Spleen (tissue), 11 donors: ENCODE measurements at regions not wholly inside any gene's neighbourhood (a gene's known extent, or its start where the extent isn't known, plus 50 kb on each side); places are given as distances from the start of the nearest gene placed in this dataset.

Experiments
- DNase-seq: peaks from one replicate; pipeline ENCODE4 v3.0.0-alpha.2; 2020
- H3K27ac ChIP-seq, 8 donors: fragments of 200-600 bp; sonication (generic) in 7 of 8; 1 replicate in 4 of 8; 2 replicates in 4 of 8; pipeline versions ENCODE4 v1.5.0 to v1.8.0; 2016 to 2021; ENCODE audit warnings: inconsistent platforms in 4 of 8, mild to moderate bottlenecking in 4 of 8, moderate library complexity in 1 of 8
- H3K27me3 ChIP-seq, 7 donors: fragments of 200-600 bp; sonication (generic) in 6 of 7; replicated peaks in 1 of 7; 1 replicate in 4 of 7; 2 replicates in 3 of 7; pipeline versions ENCODE4 v1.5.0 to v1.8.0; 2016 to 2021; ENCODE audit warnings: inconsistent platforms in 3 of 7, mild to moderate bottlenecking in 1 of 7
- H3K36me3 ChIP-seq, 6 donors: fragments of 200-600 bp; sonication (generic) in 5 of 6; 1 replicate in 4 of 6; 2 replicates in 2 of 6; pipeline versions ENCODE4 v1.5.0 to v1.8.0; 2016 to 2021; ENCODE audit warnings: inconsistent platforms in 2 of 6
- H3K4me1 ChIP-seq, 6 donors: fragments of 200-600 bp; sonication (generic) in 5 of 6; 1 replicate in 3 of 6; 2 replicates in 3 of 6; pipeline versions ENCODE4 v1.5.0 to v1.8.0; 2016 to 2021; ENCODE audit warnings: inconsistent platforms in 3 of 6
- H3K4me3 ChIP-seq, 8 donors: fragments of 200-600 bp; sonication (generic) in 7 of 8; 1 replicate in 4 of 8; 2 replicates in 4 of 8; pipeline versions ENCODE4 v1.5.0 to v1.8.0; 2016 to 2021; ENCODE audit warnings: inconsistent platforms in 4 of 8, mild to moderate bottlenecking in 4 of 8, moderate library complexity in 2 of 8
- H3K9me3 ChIP-seq, 8 donors: fragments of 200-600 bp; sonication (generic) in 7 of 8; 1 replicate in 4 of 8; 2 replicates in 4 of 8; pipeline versions ENCODE4 v1.5.0 to v1.8.0; 2016 to 2021; ENCODE audit warnings: inconsistent platforms in 4 of 8
- POLR2A ChIP-seq, 3 donors: fragments of 450-650 bp; IDR thresholded peaks; one replicate each; pipeline ENCODE4 v1.5.1; 2017; ENCODE audit warnings: antibody characterized with exemption in 3 of 3, mild to moderate bottlenecking in 1 of 3
- POLR2AphosphoS5 ChIP-seq, 3 donors: sonication (generic); formaldehyde crosslinking; IDR thresholded peaks; one replicate each; pipeline ENCODE4 v1.5.1; 2017; ENCODE audit warnings: antibody characterized with exemption in 3 of 3
- WGBS, 5 donors: extraction: QIAGEN DNeasy Blood & Tissue Kit in 3 of 5; methylation state at CpG; one replicate each; pipeline versions ENCODE4 v1.1.5 to v1.1.7; 2013 to 2018; 5-methylcytosine and 5-hydroxymethylcytosine counted together
- intact Hi-C: fragments of 100-400 bp; cut with DNase I; formaldehyde crosslinking; loops from one replicate; pipeline ENCODE4 v1.15.0; 2023; ENCODE audit warnings: low total_unique reads
- TF ChIP-seq, protein P1 (sequence below), 11 experiments: fragments of 200-600 bp in 7 of 11; fragments of 450-650 bp in 4 of 11; sonication (generic) in 4 of 11; IDR thresholded peaks in 8 of 11; conservative IDR thresholded peaks in 3 of 11; 1 replicate in 7 of 11; 2 replicates in 4 of 11; pipeline versions ENCODE4 v1.4.0 to v1.8.0; 2016 to 2021; ENCODE audit warnings: antibody characterized with exemption in 11 of 11, inconsistent platforms in 4 of 11, mild to moderate bottlenecking in 1 of 11
- donor health status: healthy with polysubstance abuse.
- donor health status: DM: no; HTN: no; CAD: no; lungs with moderate emphysema.
- donor health status: DM: no; HTN: no; CAD: no.
- donor health status: Bipolar disorder and iron deficiency.
- donor health status: healthy.
- donor health status: DM: no; HTN: no; CAD: no.
- donor health status: DM: yes; HTN: yes; CAD: no.

DNA sequence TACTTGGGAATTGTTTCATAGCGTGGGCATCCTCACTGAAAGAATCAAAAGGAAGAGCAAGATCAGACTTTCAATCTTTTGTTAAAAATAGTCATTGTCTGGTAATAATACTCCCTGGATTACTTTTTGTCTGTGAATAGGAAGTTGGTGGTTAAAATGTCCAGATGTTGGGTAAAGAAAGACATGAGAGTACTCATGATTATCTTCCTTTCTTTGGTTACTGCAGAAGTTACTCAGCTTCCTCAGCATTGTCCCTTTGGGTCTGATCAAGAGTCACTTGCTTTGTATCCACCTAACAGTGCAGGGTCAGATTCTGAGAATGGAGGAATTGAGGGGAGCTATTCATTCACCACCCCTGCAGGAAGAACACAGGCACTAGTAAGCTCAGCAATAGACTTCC lies 54.6 kb downstream of the RIN2 start:
- intact Hi-C loops, result no loop called here
- no peak for DNase-seq
- WGBS, 5 donors, result 69 to 90% (median 77%) methylated on average over 1 of the region's 1 CpG
- Histone ChIP-seq H3K9me3 (no peaks in the 10 kb centered on the region), H3K27ac (peak overlapping the region in 1 of 8 donors; percentile 21), H3K27me3 (no peaks in the 10 kb centered on the region), H3K4me1 (peaks cover 13 to 60% (median 33%) of the 10 kb centered on the region in 6 donors), H3K36me3 (no peaks in the 10 kb centered on the region), H3K4me3 (no peak overlapping the region)
- TF ChIP-seq POLR2AphosphoS5 (IDR thresholded peaks at IDR 0.05) (no peak), POLR2A (IDR thresholded peaks at IDR 0.05) (no peak)
- TF ChIP-seq, protein P1, sequence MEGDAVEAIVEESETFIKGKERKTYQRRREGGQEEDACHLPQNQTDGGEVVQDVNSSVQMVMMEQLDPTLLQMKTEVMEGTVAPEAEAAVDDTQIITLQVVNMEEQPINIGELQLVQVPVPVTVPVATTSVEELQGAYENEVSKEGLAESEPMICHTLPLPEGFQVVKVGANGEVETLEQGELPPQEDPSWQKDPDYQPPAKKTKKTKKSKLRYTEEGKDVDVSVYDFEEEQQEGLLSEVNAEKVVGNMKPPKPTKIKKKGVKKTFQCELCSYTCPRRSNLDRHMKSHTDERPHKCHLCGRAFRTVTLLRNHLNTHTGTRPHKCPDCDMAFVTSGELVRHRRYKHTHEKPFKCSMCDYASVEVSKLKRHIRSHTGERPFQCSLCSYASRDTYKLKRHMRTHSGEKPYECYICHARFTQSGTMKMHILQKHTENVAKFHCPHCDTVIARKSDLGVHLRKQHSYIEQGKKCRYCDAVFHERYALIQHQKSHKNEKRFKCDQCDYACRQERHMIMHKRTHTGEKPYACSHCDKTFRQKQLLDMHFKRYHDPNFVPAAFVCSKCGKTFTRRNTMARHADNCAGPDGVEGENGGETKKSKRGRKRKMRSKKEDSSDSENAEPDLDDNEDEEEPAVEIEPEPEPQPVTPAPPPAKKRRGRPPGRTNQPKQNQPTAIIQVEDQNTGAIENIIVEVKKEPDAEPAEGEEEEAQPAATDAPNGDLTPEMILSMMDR (IDR thresholded peaks at IDR 0.05 in 8 of 11, conservative IDR thresholded peaks at IDR 0.05 in 3 of 11), result no peak

DNA sequence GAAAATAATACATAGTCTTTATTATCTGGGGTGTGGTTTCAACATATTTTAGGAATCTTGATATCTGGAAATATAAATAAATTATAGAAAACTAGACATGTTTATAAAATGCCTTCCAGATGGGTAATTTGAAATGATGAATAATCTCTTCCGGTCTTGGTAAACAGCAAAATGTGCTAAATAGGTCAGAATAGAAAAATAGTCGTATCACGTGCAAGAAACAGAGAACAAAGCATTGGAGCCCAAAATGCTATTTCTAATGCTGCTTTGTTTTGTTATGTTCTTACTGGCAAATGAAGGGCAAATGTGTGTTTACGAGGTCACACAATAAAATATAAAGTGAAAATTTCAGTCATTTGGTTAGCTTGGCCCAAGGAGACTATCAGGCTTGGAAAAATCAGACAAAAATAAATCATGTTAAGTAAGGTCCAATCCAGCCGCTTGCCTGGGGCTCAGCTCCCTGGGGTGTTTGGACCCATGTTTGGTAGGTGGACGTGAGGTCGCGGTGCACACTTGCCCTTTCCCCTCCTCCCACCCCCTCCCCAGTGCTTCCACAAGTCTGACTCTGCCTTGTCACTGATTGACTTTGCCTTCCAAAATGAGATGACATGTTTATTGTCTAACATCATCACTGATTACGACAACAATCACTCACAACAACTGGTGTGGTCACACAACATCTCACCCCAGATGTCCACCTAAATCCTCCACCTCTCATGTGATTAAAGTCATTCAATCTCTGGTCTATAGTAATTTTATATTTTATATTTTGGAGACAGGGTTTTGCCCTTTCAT lies 56.0 kb downstream of the RIN2 start:
- no peaks in the 10 kb centered on the region for H3K27me3 ChIP-seq
- no peaks in the 10 kb centered on the region for H3K36me3 ChIP-seq
- DNase-seq, result no peak
- 76 to 91% (median 84%) methylated on average over 9 of the region's 9 CpGs for WGBS, 5 donors
- intact Hi-C loops, result no loop called here
- no peak overlapping the region for H3K4me3 ChIP-seq
- H3K9me3 ChIP-seq, result peaks cover 0 to 5% (median 3%) of the 10 kb centered on the region in 8 donors
- H3K27ac ChIP-seq, result peak overlapping the region in 4 of 8 donors; percentile 49 to 71 (median 66)
- no peak for TF ChIP-seq POLR2AphosphoS5 (IDR thresholded peaks at IDR 0.05)
- TF ChIP-seq, protein P1 (IDR thresholded peaks at IDR 0.05 in 8 of 11, conservative IDR thresholded peaks at IDR 0.05 in 3 of 11), result no peak
- no peak for TF ChIP-seq POLR2A (IDR thresholded peaks at IDR 0.05)
- peaks cover 13 to 60% (median 33%) of the 10 kb centered on the region in 6 donors for H3K4me1 ChIP-seq

DNA sequence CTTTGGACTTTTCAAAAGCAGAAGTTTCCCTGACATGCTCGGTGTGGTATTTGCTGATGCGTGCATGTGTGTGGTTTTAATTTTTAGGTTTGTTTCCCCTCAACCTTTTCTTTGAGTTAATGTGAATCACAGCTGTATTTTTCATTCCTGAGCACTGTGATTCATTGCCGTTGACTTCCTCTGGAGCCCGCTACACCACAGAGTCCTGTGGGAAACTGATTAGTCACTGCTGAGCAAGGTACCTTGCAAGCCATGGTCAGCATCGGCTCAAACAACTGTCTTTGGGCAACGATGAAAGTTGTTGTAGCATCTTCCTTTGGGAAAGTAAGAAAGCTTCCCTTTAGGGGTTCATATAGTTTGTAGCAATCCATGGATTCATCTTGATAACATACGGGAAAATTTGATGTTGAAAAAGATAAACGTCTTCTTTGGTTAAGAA lies 57.5 kb downstream of the RIN2 start:
- intact Hi-C loops, result no loop called here
- no peak overlapping the region for H3K4me3 ChIP-seq
- H3K36me3 ChIP-seq, result no peaks in the 10 kb centered on the region
- H3K4me1 ChIP-seq, result peaks cover 15 to 66% (median 37%) of the 10 kb centered on the region in 6 donors
- no peaks in the 10 kb centered on the region for H3K27me3 ChIP-seq
- peaks cover 0 to 10% (median 6%) of the 10 kb centered on the region in 8 donors for H3K9me3 ChIP-seq
- H3K27ac ChIP-seq, result peak overlapping the region in 7 of 8 donors; percentile 5 to 71 (median 60)
- WGBS, 5 donors, result 6 to 13% (median 9%) methylated on average over 8 of the region's 8 CpGs
- peak in 1 of 3 donors; percentile 66 for TF ChIP-seq POLR2AphosphoS5 (IDR thresholded peaks at IDR 0.05)
- TF ChIP-seq, protein P1 (IDR thresholded peaks at IDR 0.05 in 8 of 11, conservative IDR thresholded peaks at IDR 0.05 in 3 of 11), result peak in 2 of 11 experiments; percentile 7 to 13
- TF ChIP-seq POLR2A (IDR thresholded peaks at IDR 0.05), result no peak
- DNase-seq, result no peak

DNA sequence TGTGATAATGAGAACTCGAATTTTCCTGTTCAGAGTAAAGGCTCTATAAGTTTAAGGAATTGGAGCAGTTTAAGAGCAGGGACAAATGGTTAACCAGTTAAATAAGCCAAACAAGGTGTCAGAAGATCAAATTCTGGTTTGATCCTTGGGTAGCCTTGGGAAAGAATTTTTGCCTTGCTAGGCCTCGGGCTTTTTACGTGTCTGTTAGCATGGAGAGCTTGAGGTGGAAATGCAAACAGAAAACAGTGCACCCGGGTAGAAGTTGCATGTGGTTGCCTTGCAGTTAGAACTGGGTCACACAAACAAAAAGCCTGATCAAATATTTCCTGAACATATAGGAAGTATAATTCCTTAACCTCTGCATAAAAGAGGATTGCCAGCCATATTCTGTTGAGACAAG lies 58.3 kb downstream of the RIN2 start:
- DNase-seq, result no peak
- WGBS, 5 donors, result 70 to 89% (median 81%) methylated on average over 4 of the region's 4 CpGs
- TF ChIP-seq, protein P1 (IDR thresholded peaks at IDR 0.05 in 8 of 11, conservative IDR thresholded peaks at IDR 0.05 in 3 of 11), result no peak
- no peak for TF ChIP-seq POLR2A (IDR thresholded peaks at IDR 0.05)
- TF ChIP-seq POLR2AphosphoS5 (IDR thresholded peaks at IDR 0.05), result no peak
- peak overlapping the region in 7 of 8 donors; percentile 39 to 71 (median 60) for H3K27ac ChIP-seq
- peaks cover 20 to 75% (median 41%) of the 10 kb centered on the region in 6 donors for H3K4me1 ChIP-seq
- intact Hi-C loops, result no loop called here
- no peak overlapping the region for H3K4me3 ChIP-seq
- no peaks in the 10 kb centered on the region for H3K27me3 ChIP-seq
- H3K9me3 ChIP-seq, result peaks cover 0 to 10% (median 6%) of the 10 kb centered on the region in 8 donors
- no peaks in the 10 kb centered on the region for H3K36me3 ChIP-seq
